ENCODE measurements at regions not wholly inside any gene's neighbourhood (a gene's known extent, or its start where the extent isn't known, plus 50 kb on each side); places are given as distances from the start of the nearest gene placed in this dataset.
A peak's percentile ranks its signal among the peaks of the same experiment; 100 is the strongest.

DNA sequence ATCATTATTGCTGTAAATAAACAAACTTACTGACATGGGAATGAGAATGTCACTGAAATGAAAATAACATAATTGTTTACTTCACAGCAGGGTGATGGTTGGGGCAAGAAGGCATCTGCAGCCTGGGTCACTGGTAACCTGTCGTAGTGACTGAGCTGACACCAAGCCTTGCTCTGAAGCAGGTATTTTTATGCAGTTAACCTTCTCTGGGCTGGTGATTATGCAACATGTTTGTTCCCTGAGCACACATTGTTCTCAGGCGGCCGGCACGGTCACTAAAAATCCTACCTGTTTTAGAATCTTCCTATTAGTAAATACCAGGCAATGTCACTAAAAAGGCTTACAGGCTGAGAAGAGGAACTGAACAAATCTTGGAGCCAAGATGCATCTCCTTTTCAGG lies 157.7 kb upstream of the NR3C1 start:
- Histone ChIP-seq H3K79me2 (ENCODE audit: control insufficient read depth, insufficient read depth, low read length) (no peaks in the 10 kb centered on the region), H3K4me2 (ENCODE audit: insufficient read depth, low read length) (no peak overlapping the region), H3K36me3 (ENCODE audit: control insufficient read depth, insufficient read depth, low read length) (no peaks in the 10 kb centered on the region), H4K20me1 (replicated peaks; ENCODE audit: control insufficient read depth, insufficient read depth, low read length) (no peaks in the 10 kb centered on the region), H2AFZ (ENCODE audit: low read depth, low read length) (no peak overlapping the region), H3K27me3 (ENCODE audit: control insufficient read depth in 2 of 2, insufficient read depth in 2 of 2, low read length in 2 of 2) (no peaks in the 10 kb centered on the region; a peak in 1 of 5 replicates), H3K9ac (ENCODE audit: insufficient read depth in 1 of 2, low read depth in 2 of 2, low read length in 2 of 2) (no peak overlapping the region), H3K4me1 (replicated peaks in 1 of 2; ENCODE audit: control insufficient read depth in 2 of 2, insufficient read depth in 2 of 2, low read length in 2 of 2) (no peaks in the 10 kb centered on the region), H3K27ac (ENCODE audit: extremely low read depth, low read depth, low read length) (no peak overlapping the region), H3K4me3 (no peak overlapping the region), H3K9me3 (replicated peaks; ENCODE audit: control insufficient read depth, insufficient read depth, low read depth, low read length) (no peaks in the 10 kb centered on the region), H3K9me1 (ENCODE audit: control insufficient read depth, insufficient read depth, low read length) (no peaks in the 10 kb centered on the region)
- FAIRE-seq, result no peak
- DNase-seq (ENCODE audit: extremely low read depth in 1 of 4, low spot score in 3 of 4), result no peak
- 0% methylated on average over 4 of the region's 4 CpGs for WGBS (ENCODE audit: insufficient coverage, low coverage, missing lambda C conversion rate)
- intact Hi-C loops (cut with micrococcal nuclease) (no loop called here), in situ Hi-C loops (cut with MboI) (no loop called here)
- no peak for TF ChIP-seq CAMTA2 (CRISPR knock-in tag; conservative IDR thresholded peaks at IDR 0.05)
- TF ChIP-seq ZNF140 (CRISPR knock-in tag; IDR thresholded peaks at IDR 0.05), result no peak
- no peak for TF ChIP-seq MTA3 (IDR thresholded peaks at IDR 0.05; ENCODE audit: borderline replicate concordance)
- TF ChIP-seq CEBPG (CRISPR knock-in tag; IDR thresholded peaks at IDR 0.05), result no peak
- peak in 1 of 2 experiments; percentile 10; a peak in 1 of 4 replicates for TF ChIP-seq CEBPG (tag; conservative IDR thresholded peaks at IDR 0.05 in 1 of 2, IDR thresholded peaks at IDR 0.05 in 1 of 2)
- TF ChIP-seq ZBTB17 (CRISPR knock-in tag; IDR thresholded peaks at IDR 0.05), result no peak
- no peak for TF ChIP-seq U2AF1 (optimal IDR thresholded peaks at IDR 0.05; ENCODE audit: low read depth, low read length)
- no peak for TF ChIP-seq ZFP1 (CRISPR knock-in tag; IDR thresholded peaks at IDR 0.05)
- TF ChIP-seq NR3C1 (CRISPR knock-in tag; IDR thresholded peaks at IDR 0.05), result no peak
- TF ChIP-seq NFIC (IDR thresholded peaks at IDR 0.05), result no peak
- no peak for TF ChIP-seq HCFC1 (IDR thresholded peaks at IDR 0.05; ENCODE audit: low read depth, low read length)
- TF ChIP-seq FOXO4 (CRISPR knock-in tag; IDR thresholded peaks at IDR 0.05), result no peak
- TF ChIP-seq ARHGAP35 (IDR thresholded peaks at IDR 0.05; ENCODE audit: partially characterized antibody), result no peak
- TF ChIP-seq, protein P1, sequence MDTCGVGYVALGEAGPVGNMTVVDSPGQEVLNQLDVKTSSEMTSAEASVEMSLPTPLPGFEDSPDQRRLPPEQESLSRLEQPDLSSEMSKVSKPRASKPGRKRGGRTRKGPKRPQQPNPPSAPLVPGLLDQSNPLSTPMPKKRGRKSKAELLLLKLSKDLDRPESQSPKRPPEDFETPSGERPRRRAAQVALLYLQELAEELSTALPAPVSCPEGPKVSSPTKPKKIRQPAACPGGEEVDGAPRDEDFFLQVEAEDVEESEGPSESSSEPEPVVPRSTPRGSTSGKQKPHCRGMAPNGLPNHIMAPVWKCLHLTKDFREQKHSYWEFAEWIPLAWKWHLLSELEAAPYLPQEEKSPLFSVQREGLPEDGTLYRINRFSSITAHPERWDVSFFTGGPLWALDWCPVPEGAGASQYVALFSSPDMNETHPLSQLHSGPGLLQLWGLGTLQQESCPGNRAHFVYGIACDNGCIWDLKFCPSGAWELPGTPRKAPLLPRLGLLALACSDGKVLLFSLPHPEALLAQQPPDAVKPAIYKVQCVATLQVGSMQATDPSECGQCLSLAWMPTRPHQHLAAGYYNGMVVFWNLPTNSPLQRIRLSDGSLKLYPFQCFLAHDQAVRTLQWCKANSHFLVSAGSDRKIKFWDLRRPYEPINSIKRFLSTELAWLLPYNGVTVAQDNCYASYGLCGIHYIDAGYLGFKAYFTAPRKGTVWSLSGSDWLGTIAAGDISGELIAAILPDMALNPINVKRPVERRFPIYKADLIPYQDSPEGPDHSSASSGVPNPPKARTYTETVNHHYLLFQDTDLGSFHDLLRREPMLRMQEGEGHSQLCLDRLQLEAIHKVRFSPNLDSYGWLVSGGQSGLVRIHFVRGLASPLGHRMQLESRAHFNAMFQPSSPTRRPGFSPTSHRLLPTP (IDR thresholded peaks at IDR 0.05; ENCODE audit: borderline replicate concordance, extremely low read depth, insufficient read length), result no peak
- 0 out of 2 replicates have a peak, but pooled peaks have one; percentile 9 for TF ChIP-seq CEBPB (tag; IDR thresholded peaks at IDR 0.05)
- no peak for TF ChIP-seq ZNF586 (CRISPR knock-in tag; conservative IDR thresholded peaks at IDR 0.05)
- TF ChIP-seq ZNF41 (CRISPR knock-in tag; conservative IDR thresholded peaks at IDR 0.05), result no peak
- no peak for TF ChIP-seq NCOA4 (IDR thresholded peaks at IDR 0.05; ENCODE audit: partially characterized antibody)
- BruUV-seq (replicated peaks), result no TSS peak
- CTCF ChIA-PET (ENCODE audit: low intra/inter-chr PET ratio), result no interaction called here
- POLR2A ChIA-PET, result no interaction called here
- ATAC-seq, result no peak

Data from K562 (cell line).